Fibroblast of lung (primary cell): ENCODE measurements at regions not wholly inside any gene's neighbourhood (a gene's known extent, or its start where the extent isn't known, plus 50 kb on each side); places are given as distances from the start of the nearest gene placed in this dataset.

Experiments
- EZH2 ChIP-seq: IDR thresholded peaks from 2 replicates; pipeline ENCODE4 v1.5.1; 2012; ENCODE audit warnings: low read length, control low read depth, mild to moderate bottlenecking; ENCODE audit errors: missing control alignments
- TF ChIP-seq, protein P1 (sequence below), 2 donors: IDR thresholded peaks in 1 of 2; conservative IDR thresholded peaks in 1 of 2; 1 replicate in 1 of 2; 2 replicates in 1 of 2; pipeline ENCODE4 v1.5.1; 2011 to 2012; ENCODE audit warnings: low read length in 2 of 2, control low read depth in 1 of 2, inconsistent platforms in 1 of 2, low read depth in 1 of 2, mild to moderate bottlenecking in 1 of 2

DNA sequence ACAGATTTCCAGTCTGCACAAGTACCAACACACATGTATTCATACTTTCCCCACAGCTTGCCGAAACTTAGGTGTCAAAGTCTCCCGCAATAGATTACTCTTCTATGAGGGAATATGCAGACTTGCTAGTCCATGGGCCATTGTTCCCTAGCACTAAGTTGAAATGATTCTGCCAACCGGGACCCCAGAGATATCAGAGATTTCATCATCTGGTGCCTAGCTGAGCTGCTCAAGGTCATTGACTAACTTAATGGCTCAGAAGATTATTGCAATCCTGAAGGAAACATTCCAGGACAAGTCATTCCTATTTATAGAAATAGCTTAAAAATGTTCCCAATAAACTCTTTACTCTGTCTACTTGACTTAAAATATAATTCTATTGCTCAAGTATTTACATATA is 202.6 kb downstream of the PIK3R1 start:
- TF ChIP-seq, protein P1, sequence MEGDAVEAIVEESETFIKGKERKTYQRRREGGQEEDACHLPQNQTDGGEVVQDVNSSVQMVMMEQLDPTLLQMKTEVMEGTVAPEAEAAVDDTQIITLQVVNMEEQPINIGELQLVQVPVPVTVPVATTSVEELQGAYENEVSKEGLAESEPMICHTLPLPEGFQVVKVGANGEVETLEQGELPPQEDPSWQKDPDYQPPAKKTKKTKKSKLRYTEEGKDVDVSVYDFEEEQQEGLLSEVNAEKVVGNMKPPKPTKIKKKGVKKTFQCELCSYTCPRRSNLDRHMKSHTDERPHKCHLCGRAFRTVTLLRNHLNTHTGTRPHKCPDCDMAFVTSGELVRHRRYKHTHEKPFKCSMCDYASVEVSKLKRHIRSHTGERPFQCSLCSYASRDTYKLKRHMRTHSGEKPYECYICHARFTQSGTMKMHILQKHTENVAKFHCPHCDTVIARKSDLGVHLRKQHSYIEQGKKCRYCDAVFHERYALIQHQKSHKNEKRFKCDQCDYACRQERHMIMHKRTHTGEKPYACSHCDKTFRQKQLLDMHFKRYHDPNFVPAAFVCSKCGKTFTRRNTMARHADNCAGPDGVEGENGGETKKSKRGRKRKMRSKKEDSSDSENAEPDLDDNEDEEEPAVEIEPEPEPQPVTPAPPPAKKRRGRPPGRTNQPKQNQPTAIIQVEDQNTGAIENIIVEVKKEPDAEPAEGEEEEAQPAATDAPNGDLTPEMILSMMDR (conservative IDR thresholded peaks at IDR 0.05 in 1 of 2, IDR thresholded peaks at IDR 0.05 in 1 of 2; ENCODE audit: low read depth in 1 of 2, low read length in 2 of 2) = no peak
- TF ChIP-seq EZH2 = no peak
